K562 (cell line): ENCODE measurements at regions not wholly inside any gene's neighbourhood (a gene's known extent, or its start where the extent isn't known, plus 50 kb on each side); places are given as distances from the start of the nearest gene placed in this dataset.

Source experiments
- ATAC-seq: fragments of 200-7000 bp; cut with Tn5 transposase; 3 replicates; pipeline ENCODE4 v1.9.1; 2020; ENCODE audit warnings: moderate library complexity
- BruUV-seq: library from RNA; stranded (reverse); fragments of 400-500 nt; replicated peaks from 2 replicates; lab custom pipeline; 2021; lab: Mats Ljungman, UMichigan
- CTCF ChIA-PET: fragments of 300-600 bp; formaldehyde crosslinking; extraction: SDS; loops from one replicate; lab custom pipeline; 2021; ENCODE audit warnings: low intra/inter-chr PET ratio; lab: Yijun Ruan, JAX
- POLR2A ChIA-PET: fragments of 300-600, 350-650 bp; sonication (Branson Sonifier 250); formaldehyde crosslinking; extraction: SDS; loops from one replicate; lab custom pipeline; 2021; ENCODE audit warnings: antibody characterized with exemption, inconsistent platforms; lab: Yijun Ruan, JAX
- DNase-seq, 4 experiments: peaks; one replicate each; pipeline versions ENCODE4 v3.0.0 to v3.0.0-alpha.2; 2011 to 2018; ENCODE audit warnings: low spot score in 3 of 4, mixed read lengths in 3 of 4; ENCODE audit errors: extremely low read depth in 1 of 4
- FAIRE-seq: peaks from 2 replicates; lab custom pipeline; 2011; peaks lifted over from hg19 to GRCh38; lab: Jason Lieb, UNC
- H2AFZ ChIP-seq: 2 replicates; pipeline ENCODE4 v1.6.0; 2011; ENCODE audit warnings: low read depth, low read length, control low read depth, inconsistent platforms
- H3K27ac ChIP-seq: fragments of 200-600 bp; 3 replicates; pipeline ENCODE4 v1.8.0; 2011; ENCODE audit warnings: low read depth, mild to moderate bottlenecking, control low read depth, inconsistent platforms, low read length, moderate library complexity, mixed read lengths; ENCODE audit errors: extremely low read depth
- H3K27me3 ChIP-seq, 2 experiments: fragments of 300-600 bp in 1 of 2; 2 replicates in 1 of 2; 3 replicates in 1 of 2; pipeline versions ENCODE4 v1.6.0 to v1.8.0; 2011; ENCODE audit warnings: inconsistent platforms in 2 of 2, low read length in 2 of 2, mild to moderate bottlenecking in 1 of 2, mixed read lengths in 1 of 2, moderate library complexity in 1 of 2; ENCODE audit not compliant: control insufficient read depth in 2 of 2, insufficient read depth in 2 of 2
- H3K36me3 ChIP-seq: fragments of 300-600 bp; 3 replicates; pipeline ENCODE4 v1.8.0; 2011; ENCODE audit warnings: mild to moderate bottlenecking, low read length, inconsistent platforms; ENCODE audit not compliant: control insufficient read depth, insufficient read depth
- H3K4me1 ChIP-seq, 2 experiments: fragments of 200-600 bp in 1 of 2; replicated peaks in 1 of 2; 2 replicates in 1 of 2; 3 replicates in 1 of 2; pipeline versions ENCODE4 v1.5.1 to v1.8.0; 2011; ENCODE audit warnings: inconsistent platforms in 2 of 2, low read length in 2 of 2, mild to moderate bottlenecking in 1 of 2, mixed read lengths in 1 of 2, moderate library complexity in 1 of 2; ENCODE audit not compliant: control insufficient read depth in 2 of 2, insufficient read depth in 2 of 2
- H3K4me2 ChIP-seq: 2 replicates; pipeline ENCODE4 v1.6.1; 2011; ENCODE audit warnings: low read length, control low read depth, inconsistent platforms, mixed read lengths; ENCODE audit not compliant: insufficient read depth
- H3K4me3 ChIP-seq: fragments of 200-600 bp; sonication (generic), shearing (Covaris generic); 2 replicates; pipeline ENCODE4 v1.5.1; 2016; ENCODE audit warnings: control low read depth, inconsistent platforms
- H3K79me2 ChIP-seq: fragments of 200-600 bp; 3 replicates; pipeline ENCODE4 v1.8.0; 2011; ENCODE audit warnings: low read length, inconsistent platforms; ENCODE audit not compliant: control insufficient read depth, insufficient read depth
- H3K9ac ChIP-seq, 2 experiments: 2 replicates each; pipeline versions ENCODE4 v1.6.0 to v1.6.1; 2011; ENCODE audit warnings: low read depth in 2 of 2, low read length in 2 of 2, control low read depth in 1 of 2, inconsistent platforms in 1 of 2, mild to moderate bottlenecking in 1 of 2, mixed read lengths in 1 of 2; ENCODE audit not compliant: insufficient read depth in 1 of 2
- H3K9me1 ChIP-seq: one replicate; pipeline ENCODE4 v1.6.0; 2011; ENCODE audit warnings: inconsistent platforms, mild to moderate bottlenecking, low read length, moderate library complexity; ENCODE audit not compliant: control insufficient read depth, insufficient read depth
- H3K9me3 ChIP-seq: replicated peaks from 2 replicates; pipeline ENCODE4 v1.5.1; 2011; ENCODE audit warnings: low read depth, low read length, inconsistent platforms; ENCODE audit not compliant: control insufficient read depth, insufficient read depth
- H4K20me1 ChIP-seq: replicated peaks from 2 replicates; pipeline ENCODE4 v1.6.1; 2011; ENCODE audit warnings: low read length, inconsistent platforms, mixed read lengths; ENCODE audit not compliant: control insufficient read depth, insufficient read depth
- ATF6 ChIP-seq: sonication (generic); formaldehyde crosslinking; IDR thresholded peaks from 2 replicates; pipeline ENCODE4 v1.4.0; 2020; ENCODE audit warnings: mild to moderate bottlenecking, missing genetic modification reagents
- GABPA ChIP-seq: fragments of 200-800 bp; sonication (Bioruptor generic); conservative IDR thresholded peaks from 2 replicates; pipeline ENCODE4 v1.6.1; 2016; ENCODE audit warnings: low read depth, missing genetic modification characterization, missing compliant biosample characterization
- HDAC2 ChIP-seq: fragments of 450-650 bp; IDR thresholded peaks from 2 replicates; pipeline ENCODE4 v1.6.1; 2016; ENCODE audit warnings: mild to moderate bottlenecking
- MAZ ChIP-seq, 2 experiments: fragments of 450-650 bp in 1 of 2; sonication (generic) in 1 of 2; formaldehyde crosslinking; IDR thresholded peaks in 1 of 2; conservative IDR thresholded peaks in 1 of 2; 2 replicates each; pipeline versions ENCODE4 v1.4.0 to v1.5.0; 2020; ENCODE audit warnings: mild to moderate bottlenecking in 1 of 2, missing genetic modification reagents in 1 of 2
- MCM7 ChIP-seq, 2 experiments: fragments of 450-650 bp; IDR thresholded peaks; 2 replicates each; pipeline ENCODE4 v1.6.1; 2016 to 2018
- MEF2D ChIP-seq: conservative IDR thresholded peaks from 2 replicates; pipeline ENCODE4 v1.6.1; 2016; ENCODE audit warnings: low read depth, missing genetic modification characterization, missing compliant biosample characterization
- NFYB ChIP-seq: IDR thresholded peaks from 2 replicates; pipeline ENCODE4 v1.6.1; 2011; ENCODE audit warnings: mild to moderate bottlenecking, moderate library complexity; ENCODE audit not compliant: insufficient read length; ENCODE audit errors: extremely low read depth
- NR4A1 ChIP-seq, 2 experiments: fragments of 250-450 bp in 1 of 2; fragments of 450-650 bp in 1 of 2; sonication (Bioruptor Pico) in 1 of 2; IDR thresholded peaks; 2 replicates each; pipeline versions ENCODE4 v1.4.0 to v1.6.1; 2016 to 2020; ENCODE audit warnings: mild to moderate bottlenecking in 2 of 2, missing compliant biosample characterization in 1 of 2, missing genetic modification characterization in 1 of 2, moderate library complexity in 1 of 2
- POLR2G ChIP-seq: fragments of 200-400 bp; formaldehyde crosslinking; IDR thresholded peaks from 2 replicates; pipeline ENCODE4 v1.6.1; 2017; ENCODE audit warnings: low read depth, mild to moderate bottlenecking, antibody characterized with exemption, low read length, moderate library complexity
- TFAM ChIP-seq: fragments of 250-450 bp; sonication (Bioruptor Pico); conservative IDR thresholded peaks from 2 replicates; pipeline ENCODE4 v1.5.0; 2021; ENCODE audit warnings: mild to moderate bottlenecking, moderate library complexity
- YY1 ChIP-seq, 3 experiments: IDR thresholded peaks; 2 replicates each; pipeline ENCODE4 v1.6.1; 2011; ENCODE audit warnings: low read length in 2 of 3, mild to moderate bottlenecking in 2 of 3, moderate library complexity in 2 of 3, borderline replicate concordance in 1 of 3, control low read depth in 1 of 3, low read depth in 1 of 3; ENCODE audit not compliant: insufficient read depth in 3 of 3, insufficient replicate concordance in 2 of 3, control insufficient read depth in 1 of 3, insufficient read length in 1 of 3; ENCODE audit errors: extremely low read depth in 1 of 3
- ZNF121 ChIP-seq: sonication (generic); formaldehyde crosslinking; conservative IDR thresholded peaks from 2 replicates; pipeline ENCODE4 v1.8.0; 2022; ENCODE audit warnings: missing genetic modification reagents
- ZNF41 ChIP-seq: fragments of 250-450 bp; sonication (Bioruptor Pico); conservative IDR thresholded peaks from 2 replicates; pipeline ENCODE4 v1.4.0; 2020; ENCODE audit warnings: mild to moderate bottlenecking
- WGBS: fragments of 100-300 bp; shearing (Covaris generic); methylation state at CpG from one replicate; pipeline ENCODE4 v1.1.6; 2016; ENCODE audit warnings: low coverage, mixed read lengths; ENCODE audit not compliant: insufficient coverage; ENCODE audit errors: missing lambda C conversion rate; 5-methylcytosine and 5-hydroxymethylcytosine counted together
- in situ Hi-C: fragments of 300-500 bp; cut with MboI; formaldehyde crosslinking; loops from 4 replicates; pipeline ENCODE4 v1.15.0; 2018; ENCODE audit warnings: inconsistent platforms, mixed read lengths
- intact Hi-C: fragments of 100-400 bp; cut with micrococcal nuclease; formaldehyde crosslinking; loops from 2 replicates; pipeline ENCODE4 v1.14.2; 2022

GRCh38 chr3:182608832-182609231 lies 184.5 kb upstream of the ATP11B start:
- Histone ChIP-seq H3K4me2 (no peak overlapping the region), H3K36me3 (no peaks in the 10 kb centered on the region), H3K27me3 (0 out of 5 replicates have a peak, but pooled peaks cover 0 to 2% of the 10 kb centered on the region in 2 experiments), H3K79me2 (no peaks in the 10 kb centered on the region), H3K9me3 (no peaks in the 10 kb centered on the region), H3K27ac (no peak overlapping the region), H3K4me3 (no peak overlapping the region), H3K9me1 (no peaks in the 10 kb centered on the region), H3K4me1 (no peaks in the 10 kb centered on the region), H4K20me1 (no peaks in the 10 kb centered on the region), H2AFZ (no peak overlapping the region), H3K9ac (no peak overlapping the region)
- ATAC-seq (no peak), DNase-seq (no peak), FAIRE-seq (no peak)
- ChIA-PET POLR2A (no interaction called here), CTCF (no interaction called here)
- in situ Hi-C loops: no loop called here
- WGBS: 0% methylated on average over 2 of the region's 2 CpGs
- no TSS peak for BruUV-seq
- no peak for TF ChIP-seq ZNF121 (CRISPR knock-in tag)
- TF ChIP-seq HDAC2: no peak
- TF ChIP-seq GABPA (tag): no peak
- TF ChIP-seq ZNF41: no peak
- TF ChIP-seq ATF6 (CRISPR knock-in tag): no peak
- TF ChIP-seq NFYB: no peak
- no peak for TF ChIP-seq TFAM (CRISPR knock-in tag)
- TF ChIP-seq MEF2D (tag): no peak
- TF ChIP-seq MAZ (CRISPR knock-in tag; conservative IDR thresholded peaks at IDR 0.05 in 1 of 2, IDR thresholded peaks at IDR 0.05 in 1 of 2): no peak
- TF ChIP-seq MCM7 (IDR thresholded peaks at IDR 0.05): no peak
- TF ChIP-seq POLR2G: no peak
- TF ChIP-seq YY1 (IDR thresholded peaks at IDR 0.05; ENCODE audit: borderline replicate concordance in 1 of 3, control insufficient read depth in 1 of 3, extremely low read depth in 1 of 3, insufficient read depth in 3 of 3, insufficient read length in 1 of 3, insufficient replicate concordance in 2 of 3, low read depth in 1 of 3, low read length in 2 of 3): no peak
- no peak for TF ChIP-seq NR4A1 (CRISPR knock-in tag; IDR thresholded peaks at IDR 0.05)
- TF ChIP-seq NR4A1 (tag; IDR thresholded peaks at IDR 0.05): no peak
- intact Hi-C loops: no loop called here
